ENCODE measurements at regions not wholly inside any gene's neighbourhood (a gene's known extent, or its start where the extent isn't known, plus 50 kb on each side); places are given as distances from the start of the nearest gene placed in this dataset.
A peak's percentile ranks its signal among the peaks of the same experiment; 100 is the strongest.

- ATAC-seq (no peak), DNase-seq (no peak)
- intact Hi-C loops (cut with DNase I), result no loop called here
- Histone ChIP-seq H3K9me3 (no peaks in the 10 kb centered on the region), H3K4me3 (no peak overlapping the region), H3K27me3 (ENCODE audit: low read depth) (no peaks in the 10 kb centered on the region), H3K36me3 (no peaks in the 10 kb centered on the region), H3K4me1 (no peaks in the 10 kb centered on the region), H3K27ac (no peak overlapping the region)
- no peak for TF ChIP-seq CTCF (IDR thresholded peaks at IDR 0.05)
Observed at GRCh38 chr2:81163583-81163982, 859.0 kb upstream of the LRRTM1 start.

- no peak for TF ChIP-seq CTCF (IDR thresholded peaks at IDR 0.05)
- Histone ChIP-seq H3K9me3 (no peaks in the 10 kb centered on the region), H3K4me1 (no peaks in the 10 kb centered on the region), H3K27ac (no peak overlapping the region), H3K4me3 (no peak overlapping the region), H3K27me3 (ENCODE audit: low read depth) (no peaks in the 10 kb centered on the region), H3K36me3 (no peaks in the 10 kb centered on the region)
- DNase-seq (no peak), ATAC-seq (no peak)
- intact Hi-C loops (cut with DNase I), result no loop called here
Observed at GRCh38 chr2:81158505-81158904, 854.0 kb upstream of the LRRTM1 start.

GRCh38 chr2:81148323-81148722 is 843.8 kb upstream of the LRRTM1 start:
- Histone ChIP-seq H3K9me3 (no peaks in the 10 kb centered on the region), H3K27me3 (ENCODE audit: low read depth) (no peaks in the 10 kb centered on the region), H3K27ac (no peak overlapping the region), H3K4me1 (no peaks in the 10 kb centered on the region), H3K4me3 (no peak overlapping the region), H3K36me3 (no peaks in the 10 kb centered on the region)
- TF ChIP-seq CTCF (IDR thresholded peaks at IDR 0.05), result no peak
- DNase-seq (no peak), ATAC-seq (no peak)
- intact Hi-C loops (cut with DNase I), result no loop called here

- Histone ChIP-seq H3K9me3 (no peaks in the 10 kb centered on the region), H3K36me3 (no peaks in the 10 kb centered on the region), H3K27ac (no peak overlapping the region), H3K4me3 (no peak overlapping the region), H3K4me1 (no peaks in the 10 kb centered on the region), H3K27me3 (ENCODE audit: low read depth) (no peaks in the 10 kb centered on the region)
- DNase-seq (no peak), ATAC-seq (peak in 1 of 2 donors; percentile 38)
- no peak for TF ChIP-seq CTCF (IDR thresholded peaks at IDR 0.05)
- intact Hi-C loops (cut with DNase I), result no loop called here
Observed at GRCh38 chr2:81136296-81136695, 831.7 kb upstream of the LRRTM1 start.

GRCh38 chr2:81097361-81097760 is 792.8 kb upstream of the LRRTM1 start:
- H3K27me3 ChIP-seq (ENCODE audit: low read depth), result no peaks in the 10 kb centered on the region
- H3K36me3 ChIP-seq, result no peaks in the 10 kb centered on the region
- no peak for TF ChIP-seq CTCF (IDR thresholded peaks at IDR 0.05)
- H3K9me3 ChIP-seq, result no peaks in the 10 kb centered on the region
- H3K27ac ChIP-seq, result no peak overlapping the region
- intact Hi-C loops (cut with DNase I), result no loop called here
- ATAC-seq, result no peak
- DNase-seq, result no peak
- H3K4me1 ChIP-seq, result no peaks in the 10 kb centered on the region
- no peak overlapping the region for H3K4me3 ChIP-seq

- no peak for TF ChIP-seq CTCF (IDR thresholded peaks at IDR 0.05)
- no peak for ATAC-seq
Observed at GRCh38 chr2:81093031-81093430, 788.5 kb upstream of the LRRTM1 start.

More at GRCh38 chr2:81093031-81093430, 788.5 kb upstream of the LRRTM1 start:
- Histone ChIP-seq H3K4me3 (no peak overlapping the region), H3K9me3 (no peaks in the 10 kb centered on the region), H3K27ac (no peak overlapping the region), H3K36me3 (no peaks in the 10 kb centered on the region), H3K27me3 (ENCODE audit: low read depth) (no peaks in the 10 kb centered on the region), H3K4me1 (no peaks in the 10 kb centered on the region)
- no peak for DNase-seq
- intact Hi-C loops (cut with DNase I), result no loop called here
